ENCODE measurements at regions not wholly inside any gene's neighbourhood (a gene's known extent, or its start where the extent isn't known, plus 50 kb on each side); places are given as distances from the start of the nearest gene placed in this dataset.

GRCh38 chr1:184194236-184194635, 142.7 kb downstream of the TSEN15 start:
- no peak for TF ChIP-seq ELK1 (IDR thresholded peaks at IDR 0.05; ENCODE audit: low read depth, low read length)
- TF ChIP-seq CTCF (IDR thresholded peaks at IDR 0.05 in 2 of 3, conservative IDR thresholded peaks at IDR 0.05 in 1 of 3; ENCODE audit: control insufficient read depth in 2 of 3, extremely low read depth in 1 of 3, insufficient read depth in 1 of 3, low read depth in 3 of 3, low read length in 3 of 3) = no peak
- TF ChIP-seq POLR2AphosphoS5 (IDR thresholded peaks at IDR 0.05; ENCODE audit: low read length) = no peak
- TF ChIP-seq POLR2A (IDR thresholded peaks at IDR 0.05; ENCODE audit: low read depth, low read length) = no peak
- TF ChIP-seq TCF12 (IDR thresholded peaks at IDR 0.05; ENCODE audit: low read depth, low read length) = no peak
- no peak for TF ChIP-seq PBX3 (IDR thresholded peaks at IDR 0.05; ENCODE audit: insufficient replicate concordance, low read depth, low read length)
- no peak for TF ChIP-seq REST (IDR thresholded peaks at IDR 0.05; ENCODE audit: low read depth, low read length)
- TF ChIP-seq NR2F1 (conservative IDR thresholded peaks at IDR 0.05) = no peak
- no peak for TF ChIP-seq PAX8 (IDR thresholded peaks at IDR 0.05)
- TF ChIP-seq MYC (IDR thresholded peaks at IDR 0.05; ENCODE audit: insufficient read depth, insufficient read length, insufficient replicate concordance, low read length, severe bottlenecking) = no peak
- no peak for TF ChIP-seq EZH2 (IDR thresholded peaks at IDR 0.05; ENCODE audit: borderline replicate concordance, control insufficient read depth, low read depth, low read length)
- no peak for TF ChIP-seq STAT1 (conservative IDR thresholded peaks at IDR 0.05)
- TF ChIP-seq POU2F2 (IDR thresholded peaks at IDR 0.05; ENCODE audit: borderline replicate concordance, low read depth, low read length) = no peak

All from GM12878 (cell line).